ENCODE measurements at regions not wholly inside any gene's neighbourhood (a gene's known extent, or its start where the extent isn't known, plus 50 kb on each side); places are given as distances from the start of the nearest gene placed in this dataset.

DNA sequence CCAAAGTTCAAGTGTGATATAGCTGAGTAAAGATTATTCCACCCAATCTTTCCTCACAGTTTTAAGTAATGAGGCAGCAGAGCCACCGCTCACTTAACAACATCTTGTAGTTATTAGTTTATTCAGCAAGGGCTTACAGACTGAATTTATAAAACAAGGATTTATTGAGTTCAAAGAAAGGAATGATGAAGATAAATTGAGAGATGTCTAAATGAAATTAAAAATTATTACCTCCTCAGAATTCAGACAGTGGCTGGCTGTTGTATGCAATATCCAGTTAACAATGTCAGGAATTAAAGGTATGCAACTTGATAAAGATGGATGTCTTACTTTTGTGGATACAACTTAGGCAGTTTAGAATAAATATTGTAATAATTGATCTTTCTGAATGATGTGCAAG, 927.3 kb upstream of the CDH2 start:
- H4K5ac ChIP-seq (ENCODE audit: insufficient read length, low read depth, low read length), result no peak overlapping the region

More for the DNA sequence above, 927.3 kb upstream of the CDH2 start:
- no peaks in the 10 kb centered on the region for H3K9me3 ChIP-seq (ENCODE audit: control insufficient read depth, low read depth, low read length)
- H3K56ac ChIP-seq (ENCODE audit: insufficient read length, low read depth, low read length), result no peak overlapping the region
- no peak overlapping the region for H3K27ac Mint-ChIP-seq
- H3K18ac ChIP-seq (ENCODE audit: insufficient read length, low read depth, low read length), result no peak overlapping the region
- no peak overlapping the region for H3K23ac ChIP-seq (ENCODE audit: insufficient read length, low read depth, low read length)
- no peak overlapping the region for H2BK20ac ChIP-seq (ENCODE audit: low read depth, low read length, poor library complexity, severe bottlenecking)
- H3K14ac ChIP-seq (ENCODE audit: insufficient read depth, low read length), result no peak overlapping the region
- H2AFZ ChIP-seq (ENCODE audit: low read length), result no peak overlapping the region
- H2AK5ac ChIP-seq (ENCODE audit: insufficient read length, low read length), result no peak overlapping the region
- no peak overlapping the region for H2BK12ac ChIP-seq (ENCODE audit: insufficient read length, low read depth, low read length)
- H3K4ac ChIP-seq (ENCODE audit: low read depth, low read length), result no peak overlapping the region
- H3K4me2 ChIP-seq (ENCODE audit: insufficient read depth, insufficient read length, low read length), result no peak overlapping the region
- H4K20me1 ChIP-seq (ENCODE audit: control insufficient read depth, insufficient read depth, insufficient read length), result no peaks in the 10 kb centered on the region
- no peak overlapping the region for H4K91ac ChIP-seq (ENCODE audit: insufficient read length, low read depth, low read length)
- DNase-seq, result no peak
- H2BK120ac ChIP-seq (ENCODE audit: low read depth, low read length, poor library complexity, severe bottlenecking), result no peak overlapping the region
- no peaks in the 10 kb centered on the region for H3K79me1 ChIP-seq (ENCODE audit: insufficient read depth, low read depth, low read length, poor library complexity, severe bottlenecking)
- no CpG with 5 or more reads among the region's 1 CpG for WGBS (ENCODE audit: extremely low coverage, insufficient read length, low lambda C conversion rate)
- H3K36me3 Mint-ChIP-seq (ENCODE audit: insufficient read depth in 1 of 3, low read depth in 3 of 3), result peaks cover 0 to 4% (median 0%) of the 10 kb centered on the region in 3 experiments; a peak in 2 of 7 replicates
- peaks cover 4% of the 10 kb centered on the region; the same call in 1 of the 2 replicates for H3K4me1 ChIP-seq (ENCODE audit: insufficient read depth, low read length)
- no peak overlapping the region for H3K9ac ChIP-seq (ENCODE audit: extremely low read depth, insufficient read length, low read length)
- no peak overlapping the region for H3T11ph ChIP-seq (ENCODE audit: low read length)
- TF ChIP-seq, protein P1, sequence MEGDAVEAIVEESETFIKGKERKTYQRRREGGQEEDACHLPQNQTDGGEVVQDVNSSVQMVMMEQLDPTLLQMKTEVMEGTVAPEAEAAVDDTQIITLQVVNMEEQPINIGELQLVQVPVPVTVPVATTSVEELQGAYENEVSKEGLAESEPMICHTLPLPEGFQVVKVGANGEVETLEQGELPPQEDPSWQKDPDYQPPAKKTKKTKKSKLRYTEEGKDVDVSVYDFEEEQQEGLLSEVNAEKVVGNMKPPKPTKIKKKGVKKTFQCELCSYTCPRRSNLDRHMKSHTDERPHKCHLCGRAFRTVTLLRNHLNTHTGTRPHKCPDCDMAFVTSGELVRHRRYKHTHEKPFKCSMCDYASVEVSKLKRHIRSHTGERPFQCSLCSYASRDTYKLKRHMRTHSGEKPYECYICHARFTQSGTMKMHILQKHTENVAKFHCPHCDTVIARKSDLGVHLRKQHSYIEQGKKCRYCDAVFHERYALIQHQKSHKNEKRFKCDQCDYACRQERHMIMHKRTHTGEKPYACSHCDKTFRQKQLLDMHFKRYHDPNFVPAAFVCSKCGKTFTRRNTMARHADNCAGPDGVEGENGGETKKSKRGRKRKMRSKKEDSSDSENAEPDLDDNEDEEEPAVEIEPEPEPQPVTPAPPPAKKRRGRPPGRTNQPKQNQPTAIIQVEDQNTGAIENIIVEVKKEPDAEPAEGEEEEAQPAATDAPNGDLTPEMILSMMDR (conservative IDR thresholded peaks at IDR 0.05), result no peak
- H3K4me3 Mint-ChIP-seq, result no peak overlapping the region
- H4K8ac ChIP-seq (replicated peaks; ENCODE audit: insufficient read length, low read depth, low read length), result no peak overlapping the region
- no peak overlapping the region for H3K27ac ChIP-seq (ENCODE audit: insufficient read length, low read depth, low read length)
- H3K9me3 Mint-ChIP-seq, result peaks cover 0 to 3% of the 10 kb centered on the region in 2 experiments; a peak in 1 of 5 replicates
- no peak overlapping the region for H2BK15ac ChIP-seq (ENCODE audit: low read depth, low read length)
- H3K79me2 ChIP-seq (ENCODE audit: insufficient read depth, low read length), result no peaks in the 10 kb centered on the region
- H3K23me2 ChIP-seq (ENCODE audit: insufficient read length, low read depth, low read length, poor library complexity, severe bottlenecking), result no peaks in the 10 kb centered on the region
- H3K27me3 Mint-ChIP-seq (ENCODE audit: low read depth), result no peaks in the 10 kb centered on the region
- H3K4me1 Mint-ChIP-seq, result peaks cover 0 to 11% of the 10 kb centered on the region in 2 experiments; a peak in 2 of 4 replicates
- no peak overlapping the region for H2BK5ac ChIP-seq (ENCODE audit: insufficient read length, low read length)
- H3K27me3 ChIP-seq (ENCODE audit: insufficient read depth, low read length), result no peaks in the 10 kb centered on the region
